ENCODE measurements at regions not wholly inside any gene's neighbourhood (a gene's known extent, or its start where the extent isn't known, plus 50 kb on each side); places are given as distances from the start of the nearest gene placed in this dataset.

DNA sequence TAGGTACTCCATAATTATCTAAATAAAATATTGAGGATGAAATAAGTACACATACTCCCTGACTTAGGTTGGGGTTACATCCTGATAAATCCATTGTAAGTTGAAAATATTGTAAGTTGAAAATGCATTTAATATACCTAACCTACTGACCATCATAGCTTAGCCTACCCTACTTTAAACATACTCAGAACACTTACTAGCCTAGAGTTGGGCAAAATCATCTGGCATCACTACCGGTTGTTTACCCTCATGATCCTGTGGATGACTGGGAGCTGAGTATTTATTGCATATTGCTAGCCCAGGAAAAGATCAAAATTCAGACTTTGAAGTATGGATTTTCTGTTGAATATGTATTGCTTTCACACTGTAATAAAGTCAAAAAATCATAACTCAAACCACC, 467.3 kb downstream of the C6orf118 start:
- TF ChIP-seq, protein P1, sequence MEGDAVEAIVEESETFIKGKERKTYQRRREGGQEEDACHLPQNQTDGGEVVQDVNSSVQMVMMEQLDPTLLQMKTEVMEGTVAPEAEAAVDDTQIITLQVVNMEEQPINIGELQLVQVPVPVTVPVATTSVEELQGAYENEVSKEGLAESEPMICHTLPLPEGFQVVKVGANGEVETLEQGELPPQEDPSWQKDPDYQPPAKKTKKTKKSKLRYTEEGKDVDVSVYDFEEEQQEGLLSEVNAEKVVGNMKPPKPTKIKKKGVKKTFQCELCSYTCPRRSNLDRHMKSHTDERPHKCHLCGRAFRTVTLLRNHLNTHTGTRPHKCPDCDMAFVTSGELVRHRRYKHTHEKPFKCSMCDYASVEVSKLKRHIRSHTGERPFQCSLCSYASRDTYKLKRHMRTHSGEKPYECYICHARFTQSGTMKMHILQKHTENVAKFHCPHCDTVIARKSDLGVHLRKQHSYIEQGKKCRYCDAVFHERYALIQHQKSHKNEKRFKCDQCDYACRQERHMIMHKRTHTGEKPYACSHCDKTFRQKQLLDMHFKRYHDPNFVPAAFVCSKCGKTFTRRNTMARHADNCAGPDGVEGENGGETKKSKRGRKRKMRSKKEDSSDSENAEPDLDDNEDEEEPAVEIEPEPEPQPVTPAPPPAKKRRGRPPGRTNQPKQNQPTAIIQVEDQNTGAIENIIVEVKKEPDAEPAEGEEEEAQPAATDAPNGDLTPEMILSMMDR (IDR thresholded peaks at IDR 0.05; ENCODE audit: low read depth, low read length): no peak
- no peak for TF ChIP-seq EZH2phosphoT487 (IDR thresholded peaks at IDR 0.05; ENCODE audit: low read depth)
